ENCODE measurements at regions not wholly inside any gene's neighbourhood (a gene's known extent, or its start where the extent isn't known, plus 50 kb on each side); places are given as distances from the start of the nearest gene placed in this dataset.
"Not testable (repeated sequence)": the region's sequence is repeated elsewhere in the genome, so short reads cannot be mapped to it uniquely, and the experiment has no call there.

- no peak for ATAC-seq (ENCODE audit: poor library complexity)
Measured at GRCh38 chr3:63719796-63720445, 67.4 kb downstream of the SNTN start.

GRCh38 chr3:63720951-63721350, 68.5 kb downstream of the SNTN start:
- ATAC-seq (ENCODE audit: poor library complexity); DNase-seq; intact Hi-C loops (cut with DNase I): not testable (repeated sequence)

More at GRCh38 chr3:63719796-63720445, 67.4 kb downstream of the SNTN start:
- intact Hi-C loops (cut with DNase I): no loop called here
- no peak for DNase-seq

GRCh38 chr3:63724987-63725386, 72.5 kb downstream of the SNTN start:
- no peak for ATAC-seq (ENCODE audit: poor library complexity)
- intact Hi-C loops (cut with DNase I): no loop called here
- DNase-seq: no peak

GRCh38 chr3:63726656-63727055, 74.2 kb downstream of the SNTN start:
- DNase-seq (no peak), ATAC-seq (ENCODE audit: poor library complexity) (no peak)
- intact Hi-C loops (cut with DNase I): no loop called here

- no peak for ATAC-seq (ENCODE audit: poor library complexity)
Measured at GRCh38 chr3:63727233-63727632, 74.8 kb downstream of the SNTN start.

GRCh38 chr3:63731866-63732265, 79.4 kb downstream of the SNTN start:
- DNase-seq: no peak
- intact Hi-C loops (cut with DNase I): no loop called here
- no peak for ATAC-seq (ENCODE audit: poor library complexity)

More at GRCh38 chr3:63727233-63727632, 74.8 kb downstream of the SNTN start:
- DNase-seq: no peak
- intact Hi-C loops (cut with DNase I): no loop called here

GRCh38 chr3:63733278-63733677, 80.8 kb downstream of the SNTN start:
- ATAC-seq (ENCODE audit: poor library complexity): not testable (repeated sequence)

GRCh38 chr3:63734632-63735031, 82.2 kb downstream of the SNTN start:
- intact Hi-C loops (cut with DNase I); ATAC-seq (ENCODE audit: poor library complexity); DNase-seq: not testable (repeated sequence)

More at GRCh38 chr3:63733278-63733677, 80.8 kb downstream of the SNTN start:
- intact Hi-C loops (cut with DNase I); DNase-seq: not testable (repeated sequence)

GRCh38 chr3:63736757-63737156, 82.3 kb upstream of the C3orf49 start:
- intact Hi-C loops (cut with DNase I); ATAC-seq (ENCODE audit: poor library complexity); DNase-seq: not testable (repeated sequence)

- intact Hi-C loops (cut with DNase I); DNase-seq; ATAC-seq (ENCODE audit: poor library complexity): not testable (repeated sequence)
Measured at GRCh38 chr3:63738577-63738976, 80.5 kb upstream of the C3orf49 start.

GRCh38 chr3:63739474-63739873, 79.6 kb upstream of the C3orf49 start:
- intact Hi-C loops (cut with DNase I): no loop called here
- ATAC-seq (ENCODE audit: poor library complexity) (no peak), DNase-seq (no peak)

GRCh38 chr3:63740116-63740515, 79.0 kb upstream of the C3orf49 start:
- ATAC-seq (ENCODE audit: poor library complexity) (no peak), DNase-seq (no peak)
- intact Hi-C loops (cut with DNase I): no loop called here

- ATAC-seq (ENCODE audit: poor library complexity); DNase-seq: not testable (repeated sequence)
Measured at GRCh38 chr3:63744693-63745092, 74.4 kb upstream of the C3orf49 start.

GRCh38 chr3:63745757-63746156, 73.3 kb upstream of the C3orf49 start:
- intact Hi-C loops (cut with DNase I): no loop called here
- ATAC-seq (ENCODE audit: poor library complexity): no peak

More at GRCh38 chr3:63744693-63745092, 74.4 kb upstream of the C3orf49 start:
- intact Hi-C loops (cut with DNase I): not testable (repeated sequence)

GRCh38 chr3:63746211-63746610, 72.9 kb upstream of the C3orf49 start:
- intact Hi-C loops (cut with DNase I): no loop called here
- ATAC-seq (ENCODE audit: poor library complexity) (no peak), DNase-seq (no peak)

More at GRCh38 chr3:63745757-63746156, 73.3 kb upstream of the C3orf49 start:
- DNase-seq: no peak

- ATAC-seq (ENCODE audit: poor library complexity): no peak
- no peak for DNase-seq
- intact Hi-C loops (cut with DNase I): no loop called here
Measured at GRCh38 chr3:63751459-63751858, 67.6 kb upstream of the C3orf49 start.

GRCh38 chr3:63753567-63753966, 65.5 kb upstream of the C3orf49 start:
- no peak for ATAC-seq (ENCODE audit: poor library complexity)
- intact Hi-C loops (cut with DNase I): no loop called here
- no peak for DNase-seq

- no peak for DNase-seq
- no peak for ATAC-seq (ENCODE audit: poor library complexity)
- intact Hi-C loops (cut with DNase I): no loop called here
Measured at GRCh38 chr3:63753995-63754394, 65.1 kb upstream of the C3orf49 start.

- ATAC-seq (ENCODE audit: poor library complexity): peak; percentile 43
Measured at GRCh38 chr3:63762180-63762579, 56.9 kb upstream of the C3orf49 start.

GRCh38 chr3:63762934-63763550, 56.1 kb upstream of the C3orf49 start:
- no peak for DNase-seq
- no peak for ATAC-seq (ENCODE audit: poor library complexity)
- intact Hi-C loops (cut with DNase I): no loop called here

More at GRCh38 chr3:63762180-63762579, 56.9 kb upstream of the C3orf49 start:
- intact Hi-C loops (cut with DNase I): no loop called here
- no peak for DNase-seq

Measured in Right ventricle myocardium superior (tissue), 1 donor.